ENCODE measurements at regions not wholly inside any gene's neighbourhood (a gene's known extent, or its start where the extent isn't known, plus 50 kb on each side); places are given as distances from the start of the nearest gene placed in this dataset.

DNA sequence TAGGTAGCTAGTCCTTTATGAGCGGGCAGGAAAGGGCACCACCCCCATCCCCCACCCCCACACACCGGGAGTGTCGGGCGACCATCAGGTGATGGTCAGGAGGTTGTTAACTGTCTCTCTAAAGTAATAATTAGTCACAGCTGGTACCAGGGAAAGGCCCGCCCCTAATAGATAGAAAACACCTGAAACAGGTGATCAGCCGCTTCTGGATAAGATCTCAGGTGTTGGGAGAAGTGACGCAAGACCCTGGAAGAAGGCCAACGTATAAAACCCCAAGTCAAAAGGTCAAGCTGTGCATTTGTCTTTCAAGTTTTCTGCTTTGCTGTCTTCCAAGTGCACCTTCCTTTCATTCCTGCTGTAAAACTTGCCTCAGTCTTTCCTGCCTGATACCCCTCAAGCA lies 59.6 kb upstream of the LINC00305 start:
- no peak for TF ChIP-seq POLR2A (IDR thresholded peaks at IDR 0.05; ENCODE audit: extremely low read depth, insufficient read length)
- TF ChIP-seq, protein P1, sequence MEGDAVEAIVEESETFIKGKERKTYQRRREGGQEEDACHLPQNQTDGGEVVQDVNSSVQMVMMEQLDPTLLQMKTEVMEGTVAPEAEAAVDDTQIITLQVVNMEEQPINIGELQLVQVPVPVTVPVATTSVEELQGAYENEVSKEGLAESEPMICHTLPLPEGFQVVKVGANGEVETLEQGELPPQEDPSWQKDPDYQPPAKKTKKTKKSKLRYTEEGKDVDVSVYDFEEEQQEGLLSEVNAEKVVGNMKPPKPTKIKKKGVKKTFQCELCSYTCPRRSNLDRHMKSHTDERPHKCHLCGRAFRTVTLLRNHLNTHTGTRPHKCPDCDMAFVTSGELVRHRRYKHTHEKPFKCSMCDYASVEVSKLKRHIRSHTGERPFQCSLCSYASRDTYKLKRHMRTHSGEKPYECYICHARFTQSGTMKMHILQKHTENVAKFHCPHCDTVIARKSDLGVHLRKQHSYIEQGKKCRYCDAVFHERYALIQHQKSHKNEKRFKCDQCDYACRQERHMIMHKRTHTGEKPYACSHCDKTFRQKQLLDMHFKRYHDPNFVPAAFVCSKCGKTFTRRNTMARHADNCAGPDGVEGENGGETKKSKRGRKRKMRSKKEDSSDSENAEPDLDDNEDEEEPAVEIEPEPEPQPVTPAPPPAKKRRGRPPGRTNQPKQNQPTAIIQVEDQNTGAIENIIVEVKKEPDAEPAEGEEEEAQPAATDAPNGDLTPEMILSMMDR (IDR thresholded peaks at IDR 0.05; ENCODE audit: low read depth, low read length) = no peak
- TF ChIP-seq, protein P2, sequence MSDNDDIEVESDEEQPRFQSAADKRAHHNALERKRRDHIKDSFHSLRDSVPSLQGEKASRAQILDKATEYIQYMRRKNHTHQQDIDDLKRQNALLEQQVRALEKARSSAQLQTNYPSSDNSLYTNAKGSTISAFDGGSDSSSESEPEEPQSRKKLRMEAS (IDR thresholded peaks at IDR 0.05; ENCODE audit: low read depth, low read length) = no peak
